NCI-H2196 (cell line): ENCODE measurements at regions not wholly inside any gene's neighbourhood (a gene's known extent, or its start where the extent isn't known, plus 50 kb on each side); places are given as distances from the start of the nearest gene placed in this dataset.
"Not testable (repeated sequence)": the region's sequence is repeated elsewhere in the genome, so short reads cannot be mapped to it uniquely, and the experiment has no call there.

Source experiments
- DNase-seq: peaks from one replicate; lab custom pipeline; 2025; ENCODE audit not compliant: unreplicated experiment; lab: John Stamatoyannopoulos, UW

GRCh38 chr5:152058267-152058666 lies 133.6 kb upstream of the GLRA1 start:
- DNase-seq: no peak

GRCh38 chr5:152056931-152057330 lies 132.3 kb upstream of the GLRA1 start:
- DNase-seq: no peak

GRCh38 chr5:152052470-152052869 lies 127.8 kb upstream of the GLRA1 start:
- no peak for DNase-seq

GRCh38 chr5:152051499-152052454 lies 127.1 kb upstream of the GLRA1 start:
- no peak for DNase-seq

GRCh38 chr5:152046361-152046760 lies 121.7 kb upstream of the GLRA1 start:
- DNase-seq: no peak

GRCh38 chr5:152038856-152039255 lies 114.2 kb upstream of the GLRA1 start:
- peak; percentile 4 for DNase-seq

GRCh38 chr5:152026328-152027024 lies 101.8 kb upstream of the GLRA1 start:
- not testable (repeated sequence) for DNase-seq

- no peak for DNase-seq
Measured at GRCh38 chr5:152016421-152016820, 91.8 kb upstream of the GLRA1 start.

- DNase-seq: no peak
Measured at GRCh38 chr5:152007653-152008335, 83.1 kb upstream of the GLRA1 start.

GRCh38 chr5:152004095-152004494 lies 79.4 kb upstream of the GLRA1 start:
- DNase-seq: no peak
